NCI-H1048 (cell line): ENCODE measurements at regions not wholly inside any gene's neighbourhood (a gene's known extent, or its start where the extent isn't known, plus 50 kb on each side); places are given as distances from the start of the nearest gene placed in this dataset.

Experiments used
- DNase-seq: peaks from one replicate; lab custom pipeline; 2025; lab: John Stamatoyannopoulos, UW

DNA sequence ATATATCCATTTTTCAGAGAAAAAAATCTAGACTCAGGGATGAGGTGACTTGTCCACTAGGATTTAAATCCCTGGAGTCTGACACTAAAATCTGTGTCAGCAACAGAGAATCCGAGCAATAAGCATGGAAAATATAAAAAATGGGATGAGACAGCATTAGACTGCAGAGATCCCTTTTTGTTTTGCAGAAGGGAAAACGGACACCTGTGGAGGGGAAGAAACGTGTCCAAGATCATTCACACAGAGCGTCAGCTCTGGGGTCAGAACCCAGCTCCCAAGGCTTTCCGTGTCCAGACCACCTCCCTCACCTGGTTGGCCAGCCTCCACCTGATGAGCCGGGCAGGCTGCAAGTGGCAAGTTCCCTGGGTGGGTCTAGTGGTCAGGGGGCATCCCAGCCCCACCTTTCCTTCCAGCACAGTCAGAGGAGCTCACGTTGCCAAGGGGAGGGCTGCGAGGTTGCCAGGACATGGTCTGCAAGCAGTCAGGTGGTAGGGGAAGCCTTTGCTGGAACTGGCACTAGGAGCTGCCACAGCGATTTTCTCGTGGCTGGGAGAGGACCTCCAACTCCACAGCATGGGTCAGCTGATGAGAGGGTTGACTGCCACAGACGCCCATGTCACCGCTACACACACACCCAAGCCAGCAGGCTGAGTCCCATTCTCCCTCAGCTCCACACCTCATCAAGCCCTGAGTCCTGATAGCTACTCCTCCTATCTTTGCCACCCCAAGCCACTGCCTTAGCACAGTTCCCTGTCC lies 65.9 kb upstream of the CPLX2 start:
- DNase-seq: no peak

DNA sequence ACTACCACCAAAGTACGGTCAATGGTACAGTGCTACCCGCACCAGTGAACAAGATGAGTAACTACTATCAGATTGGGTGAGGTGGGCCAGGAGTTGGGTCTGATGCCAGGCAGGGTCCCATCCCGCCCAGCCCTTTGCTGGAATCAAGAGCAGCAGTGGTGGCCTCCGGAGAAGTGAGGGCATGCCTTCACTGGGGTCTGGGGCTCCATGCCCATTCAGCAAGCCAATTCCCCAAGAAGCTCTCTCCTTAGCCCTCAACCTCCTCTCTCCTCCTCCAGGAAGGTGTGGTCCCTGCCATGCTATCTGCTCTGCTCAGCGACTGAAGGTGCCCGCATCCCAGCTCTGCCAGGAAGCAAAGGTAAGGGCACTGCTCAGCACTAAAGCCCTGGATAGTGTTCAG lies 62.7 kb upstream of the CPLX2 start:
- no peak for DNase-seq

DNA sequence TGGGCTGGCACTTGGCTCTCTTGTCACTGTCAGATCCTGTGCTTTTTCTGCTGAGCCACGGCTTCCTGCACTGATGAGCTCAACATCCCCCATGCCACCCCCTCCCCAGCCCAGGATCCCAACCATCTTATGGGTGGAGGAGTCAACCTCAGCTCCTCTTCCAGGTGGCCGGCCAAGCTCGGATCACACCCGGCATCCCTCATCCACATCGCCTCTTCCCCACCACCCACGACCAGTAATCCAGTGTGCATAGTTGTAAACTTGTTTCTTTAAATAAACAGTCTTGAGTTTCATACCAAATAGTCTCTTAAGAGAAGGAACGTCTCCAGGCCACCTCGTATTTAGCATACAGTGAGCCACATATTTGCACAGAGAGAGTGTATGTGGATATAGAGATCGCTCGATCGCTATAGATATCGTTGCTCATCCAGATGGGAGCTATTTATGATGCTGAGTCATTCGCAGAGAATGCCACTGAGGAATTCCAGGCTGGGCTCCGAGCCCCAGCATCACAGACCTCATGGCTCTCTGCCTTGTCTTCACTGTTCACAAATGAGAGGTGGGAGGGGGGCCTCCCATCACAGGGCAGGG lies 61.8 kb upstream of the CPLX2 start:
- no peak for DNase-seq

DNA sequence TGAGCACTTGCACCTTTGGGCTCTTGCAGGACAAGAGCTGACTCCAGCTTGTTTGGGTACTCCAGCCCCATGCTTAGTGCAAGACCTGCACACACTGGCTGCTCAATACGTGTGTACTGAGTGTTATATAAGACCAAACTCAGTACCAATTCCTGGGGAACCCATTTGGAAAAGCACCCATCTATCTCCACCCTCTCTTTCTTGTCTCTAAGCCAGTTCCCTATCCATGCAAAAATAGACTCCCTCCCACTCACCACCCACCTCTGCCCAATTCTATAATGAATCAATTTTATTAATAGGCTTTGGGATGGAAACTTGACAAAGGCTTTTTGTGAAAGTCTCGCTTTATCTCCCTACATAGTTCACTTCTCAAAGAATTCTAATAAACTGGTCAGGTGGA lies 60.9 kb upstream of the CPLX2 start:
- no peak for DNase-seq

DNA sequence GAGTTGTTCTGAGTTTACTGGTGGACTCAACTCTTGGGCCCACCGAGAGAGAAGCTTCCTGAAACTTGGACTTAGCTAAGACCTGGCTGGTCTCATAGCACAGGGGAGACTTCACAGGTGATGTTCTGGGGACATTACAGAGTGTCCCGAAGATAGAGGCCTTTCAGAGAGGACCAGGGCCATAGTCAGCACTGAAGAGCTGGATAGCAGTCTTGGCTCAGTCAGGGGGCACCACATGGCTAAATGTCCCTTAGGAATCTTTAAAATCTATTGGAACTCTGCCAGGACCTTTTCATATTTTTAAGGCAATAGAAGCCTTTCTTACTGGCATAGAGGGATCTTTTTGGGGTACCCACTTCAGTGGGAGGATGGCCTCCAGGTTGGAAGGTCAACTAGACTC lies 59.8 kb upstream of the CPLX2 start:
- no peak for DNase-seq

DNA sequence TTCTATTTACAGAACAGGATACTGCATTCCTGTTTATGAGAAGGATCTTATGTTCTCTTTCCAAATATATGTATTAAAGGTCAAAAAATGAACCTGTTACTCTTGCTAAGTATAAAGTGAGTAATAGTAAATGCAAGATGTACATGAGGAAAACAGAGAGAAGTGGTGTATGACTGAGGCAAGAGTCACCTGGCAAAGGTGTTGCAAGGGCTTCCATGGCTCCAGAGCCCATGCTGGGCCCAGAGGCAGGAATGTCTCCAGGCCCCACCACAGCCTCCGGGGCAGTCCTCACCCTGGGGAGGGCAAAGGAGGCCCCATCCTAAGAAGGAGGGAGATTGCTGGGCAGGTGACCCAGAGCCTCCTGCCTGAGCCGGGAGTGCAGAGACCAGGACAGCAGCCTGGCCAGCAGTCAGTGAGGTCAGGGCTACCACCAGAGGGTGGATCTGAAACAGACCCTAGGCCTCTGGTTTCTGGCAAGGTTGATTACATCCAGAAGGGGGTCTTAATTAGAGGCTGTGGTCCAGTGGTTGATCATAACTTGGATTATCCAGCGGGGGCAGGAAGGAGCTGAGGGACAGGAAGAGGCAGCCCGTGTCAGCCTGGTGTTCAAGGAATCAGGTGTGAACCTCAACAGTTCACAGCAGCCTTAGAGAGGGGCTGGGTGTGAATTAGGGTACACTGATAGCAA lies 57.3 kb upstream of the CPLX2 start:
- DNase-seq: no peak

DNA sequence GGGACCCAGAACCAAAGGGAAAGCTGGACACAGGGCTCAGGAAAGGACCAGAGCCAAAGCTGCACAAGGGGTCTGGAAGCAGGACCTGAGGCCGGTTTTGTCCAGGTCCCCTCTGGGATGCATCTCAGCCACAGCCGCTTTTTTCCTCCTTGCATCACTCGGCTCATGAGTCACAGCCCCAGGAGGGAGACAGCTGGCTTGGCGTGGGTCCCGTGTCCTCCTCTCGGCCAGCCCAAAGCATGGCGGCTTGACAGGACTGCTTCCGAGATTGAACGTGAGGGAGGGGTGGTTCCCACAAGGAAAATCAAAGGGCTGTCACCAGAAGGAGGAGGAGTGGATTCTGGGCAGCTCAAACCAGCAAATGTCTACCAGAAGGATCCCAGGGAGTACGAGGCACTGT lies 56.7 kb upstream of the CPLX2 start:
- no peak for DNase-seq

DNA sequence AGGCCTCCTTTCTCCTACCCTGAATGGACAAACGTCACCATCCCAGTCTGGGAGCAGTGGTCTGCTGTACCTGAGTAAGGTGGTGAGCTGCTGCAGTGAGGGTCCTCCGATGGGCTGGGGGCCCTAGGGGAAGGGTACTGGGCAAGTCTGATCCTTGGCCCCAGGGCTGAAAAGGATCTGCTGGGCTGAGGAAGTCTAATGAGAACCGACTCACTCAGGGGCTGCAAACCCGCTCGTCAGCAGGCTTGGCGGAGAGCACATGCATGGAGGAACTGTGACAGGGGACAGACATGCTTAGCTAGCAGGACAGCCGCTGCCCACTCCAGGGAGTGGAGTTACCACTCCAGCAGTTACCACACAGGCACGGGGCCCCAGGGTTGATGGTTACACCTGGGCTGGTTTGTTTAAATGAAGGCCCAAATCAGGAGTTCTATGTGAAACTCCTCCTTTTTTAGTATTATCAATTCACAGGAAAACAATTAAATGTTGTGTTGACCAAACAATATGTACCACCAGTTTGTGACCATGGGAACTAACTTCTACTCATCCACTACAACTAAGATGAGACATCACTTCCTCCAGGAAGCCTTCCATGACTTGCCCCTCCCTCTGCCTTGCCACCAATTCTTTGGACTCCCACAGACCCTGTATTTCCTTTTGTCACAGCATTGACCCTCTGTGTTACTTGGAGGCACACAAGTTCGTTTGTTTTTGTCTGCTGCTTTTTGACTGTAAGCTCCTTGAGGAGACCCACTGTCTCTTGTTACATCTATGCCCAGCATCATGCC lies 56.1 kb upstream of the CPLX2 start:
- DNase-seq: no peak

DNA sequence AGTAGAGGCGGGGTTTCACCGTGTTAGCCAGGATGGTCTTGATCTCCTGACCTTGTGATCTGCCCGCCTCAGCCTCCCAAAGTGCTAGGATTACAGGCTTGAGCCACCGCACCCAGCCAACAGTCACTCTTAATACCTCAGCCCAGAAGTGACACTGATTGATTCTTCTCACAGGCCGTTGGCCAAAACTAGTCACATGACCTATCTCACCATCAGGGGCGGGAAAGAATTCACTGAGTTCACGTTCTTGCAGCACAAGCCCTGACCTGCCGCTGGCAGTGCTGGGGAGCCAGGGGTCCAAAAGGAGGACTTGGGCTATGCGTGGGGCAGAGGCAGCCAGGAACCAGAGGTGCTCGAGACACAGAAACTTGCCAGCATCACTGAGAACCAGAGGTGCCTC lies 55.0 kb upstream of the CPLX2 start:
- DNase-seq: no peak

DNA sequence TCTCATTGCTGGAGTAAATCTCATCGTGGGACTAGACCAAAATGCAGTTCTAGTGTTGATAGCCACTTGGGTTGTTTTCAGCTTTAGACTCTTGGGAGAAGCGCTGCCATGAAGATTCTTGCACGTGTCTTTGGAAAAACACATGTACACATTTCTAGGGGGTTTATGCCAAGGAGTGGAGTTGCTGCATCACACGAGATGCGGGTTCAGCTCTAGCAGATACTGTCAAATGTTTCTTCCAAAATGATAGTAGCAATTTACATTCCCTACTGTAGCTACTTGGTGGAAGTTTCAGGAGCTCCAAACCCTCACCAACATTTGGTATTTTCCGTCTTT lies 52.3 kb upstream of the CPLX2 start:
- DNase-seq: no peak

DNA sequence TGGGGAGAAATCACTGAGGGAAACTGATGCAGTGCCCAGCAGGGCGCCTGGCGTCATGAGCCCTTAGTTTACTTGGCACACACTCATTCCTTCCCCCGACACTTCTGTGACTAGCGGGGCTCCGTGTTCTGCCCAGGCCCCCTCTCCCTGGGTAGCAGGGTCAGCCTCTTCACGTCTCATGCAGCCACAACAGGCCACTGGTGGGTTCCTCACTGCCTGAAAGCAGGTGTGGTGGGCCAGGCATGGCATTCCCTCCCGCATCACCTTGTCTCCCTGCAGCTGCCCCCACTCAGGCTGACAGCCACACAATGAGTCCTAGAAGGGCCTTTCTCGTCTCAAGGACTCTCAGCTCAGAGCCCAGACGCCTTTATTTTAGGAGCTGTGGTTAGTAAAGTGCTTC lies 51.1 kb upstream of the CPLX2 start:
- no peak for DNase-seq
